ENCODE measurements at regions not wholly inside any gene's neighbourhood (a gene's known extent, or its start where the extent isn't known, plus 50 kb on each side); places are given as distances from the start of the nearest gene placed in this dataset.

DNA sequence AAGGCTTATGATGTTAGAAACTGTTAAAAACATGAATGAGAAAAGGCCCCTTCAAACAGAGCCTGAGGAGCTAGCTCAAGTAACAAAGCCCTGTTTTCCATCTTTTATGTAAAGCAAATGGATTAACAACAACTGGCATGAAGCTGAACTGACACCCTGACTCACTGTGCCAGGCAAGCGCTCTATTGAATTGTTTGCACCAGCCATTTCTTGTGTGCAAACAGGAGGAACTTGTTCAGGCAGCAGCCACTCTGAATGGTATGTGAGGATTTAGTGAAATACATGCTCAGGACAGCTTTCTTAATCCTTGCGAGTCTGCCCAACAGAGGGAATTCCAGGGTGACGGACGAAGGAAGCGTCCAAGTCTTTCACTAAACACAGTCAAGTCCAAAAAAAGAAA is 291.1 kb upstream of the ADGRL2 start:
- no peak for FAIRE-seq
- no peak overlapping the region for H3K27ac ChIP-seq (ENCODE audit: extremely low read length, insufficient read depth, low read length)
- ChIA-PET POLR2A (no interaction called here), CTCF (ENCODE audit: low intra/inter-chr PET ratio, low total read pairs) (no interaction called here)
- H3K36me3 ChIP-seq (replicated peaks in 1 of 2; ENCODE audit: control insufficient read depth in 1 of 2, insufficient read depth in 2 of 2, low read length in 2 of 2) = no peaks in the 10 kb centered on the region
- TF ChIP-seq ZNF619 (CRISPR knock-in tag; IDR thresholded peaks at IDR 0.05) = no peak
- TF ChIP-seq ZNF24 (IDR thresholded peaks at IDR 0.05) = no peak
- no peak for TF ChIP-seq MXI1 (IDR thresholded peaks at IDR 0.05; ENCODE audit: borderline replicate concordance, low read depth, low read length)
- no peak for TF ChIP-seq PITX1 (CRISPR knock-in tag; IDR thresholded peaks at IDR 0.05)
- no peak for TF ChIP-seq ZNF253 (CRISPR knock-in tag; IDR thresholded peaks at IDR 0.05; ENCODE audit: borderline replicate concordance)
- TF ChIP-seq, protein P1, sequence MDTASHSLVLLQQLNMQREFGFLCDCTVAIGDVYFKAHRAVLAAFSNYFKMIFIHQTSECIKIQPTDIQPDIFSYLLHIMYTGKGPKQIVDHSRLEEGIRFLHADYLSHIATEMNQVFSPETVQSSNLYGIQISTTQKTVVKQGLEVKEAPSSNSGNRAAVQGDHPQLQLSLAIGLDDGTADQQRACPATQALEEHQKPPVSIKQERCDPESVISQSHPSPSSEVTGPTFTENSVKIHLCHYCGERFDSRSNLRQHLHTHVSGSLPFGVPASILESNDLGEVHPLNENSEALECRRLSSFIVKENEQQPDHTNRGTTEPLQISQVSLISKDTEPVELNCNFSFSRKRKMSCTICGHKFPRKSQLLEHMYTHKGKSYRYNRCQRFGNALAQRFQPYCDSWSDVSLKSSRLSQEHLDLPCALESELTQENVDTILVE (CRISPR knock-in tag; IDR thresholded peaks at IDR 0.05) = no peak
- TF ChIP-seq KLF11 (CRISPR knock-in tag; IDR thresholded peaks at IDR 0.05) = no peak
- TF ChIP-seq, protein P2, sequence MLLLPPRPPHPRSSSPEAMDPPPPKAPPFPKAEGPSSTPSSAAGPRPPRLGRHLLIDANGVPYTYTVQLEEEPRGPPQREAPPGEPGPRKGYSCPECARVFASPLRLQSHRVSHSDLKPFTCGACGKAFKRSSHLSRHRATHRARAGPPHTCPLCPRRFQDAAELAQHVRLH (CRISPR knock-in tag; IDR thresholded peaks at IDR 0.05; ENCODE audit: borderline replicate concordance, low read depth) = no peak
- no peaks in the 10 kb centered on the region for H3K4me1 ChIP-seq (ENCODE audit: insufficient read depth, low read length)
- intact Hi-C loops (cut with micrococcal nuclease; ENCODE audit: unreplicated experiment) (no loop called here), in situ Hi-C loops (cut with HindIII; ENCODE audit: extremely low pct_ligation_motif_present, low pct_unique_long_range_greater_than_20kb) (no loop called here)
- H3K4me3 ChIP-seq (replicated peaks in 1 of 3; ENCODE audit: insufficient read depth in 1 of 3, low read depth in 2 of 3, low read length in 3 of 3) = no peak overlapping the region
- H3K9me3 ChIP-seq (ENCODE audit: low read length) = no peaks in the 10 kb centered on the region; the same call in 1 of the 2 replicates
- H3K9ac ChIP-seq (ENCODE audit: insufficient read depth, low read depth, low read length) = no peak overlapping the region
- no peaks in the 10 kb centered on the region for H4K20me1 ChIP-seq (ENCODE audit: insufficient read depth, low read length)
- no peak for DNase-seq (ENCODE audit: low spot score)
- no TSS peak for BruUV-seq (replicated peaks)
- no peak overlapping the region for H2AFZ ChIP-seq (ENCODE audit: low read length)
- no peak for ATAC-seq
- H3K79me2 ChIP-seq (ENCODE audit: insufficient read depth, low read length) = no peaks in the 10 kb centered on the region
- WGBS (ENCODE audit: low lambda C conversion rate) = 50% methylated on average over 5 of the region's 5 CpGs
- H3K4me2 ChIP-seq (ENCODE audit: low read depth, low read length) = no peak overlapping the region
- H3K27me3 ChIP-seq (ENCODE audit: control insufficient read depth in 1 of 2, insufficient read depth in 2 of 2, low read length in 2 of 2) = no peaks in the 10 kb centered on the region

DNA sequence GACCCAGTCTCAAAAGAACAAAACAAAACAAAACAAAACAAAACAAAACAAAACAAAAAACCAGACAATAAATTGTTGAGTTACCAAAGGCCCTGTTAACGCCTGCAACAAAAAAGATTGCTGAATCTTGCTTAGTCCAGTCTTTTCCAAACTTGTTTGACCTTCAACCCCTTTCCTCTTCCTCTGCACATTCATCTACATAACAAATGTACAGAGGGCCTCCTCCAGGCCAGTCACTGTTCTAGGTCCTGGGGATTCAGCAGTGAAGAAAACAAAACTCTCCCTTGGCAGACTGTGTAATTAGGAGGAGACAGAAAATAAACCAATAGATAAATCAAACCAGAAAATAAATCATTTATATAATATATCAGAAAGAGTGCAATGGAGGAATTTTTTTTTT is 294.0 kb upstream of the ADGRL2 start:
- Histone ChIP-seq H2AFZ (ENCODE audit: low read length) (no peak overlapping the region), H3K4me1 (ENCODE audit: insufficient read depth, low read length) (no peaks in the 10 kb centered on the region), H3K9ac (ENCODE audit: insufficient read depth, low read depth, low read length) (no peak overlapping the region), H3K27me3 (ENCODE audit: control insufficient read depth in 1 of 2, insufficient read depth in 2 of 2, low read length in 2 of 2) (no peaks in the 10 kb centered on the region), H3K79me2 (ENCODE audit: insufficient read depth, low read length) (no peaks in the 10 kb centered on the region), H4K20me1 (ENCODE audit: insufficient read depth, low read length) (no peaks in the 10 kb centered on the region), H3K4me2 (ENCODE audit: low read depth, low read length) (no peak overlapping the region), H3K27ac (ENCODE audit: extremely low read length, insufficient read depth, low read length) (no peak overlapping the region), H3K4me3 (replicated peaks in 1 of 3; ENCODE audit: insufficient read depth in 1 of 3, low read depth in 2 of 3, low read length in 3 of 3) (no peak overlapping the region), H3K36me3 (replicated peaks in 1 of 2; ENCODE audit: control insufficient read depth in 1 of 2, insufficient read depth in 2 of 2, low read length in 2 of 2) (no peaks in the 10 kb centered on the region), H3K9me3 (ENCODE audit: low read length) (no peaks in the 10 kb centered on the region; the same call in 1 of the 2 replicates)
- BruUV-seq (replicated peaks) = no TSS peak
- ChIA-PET CTCF (ENCODE audit: low intra/inter-chr PET ratio, low total read pairs) (no interaction called here), POLR2A (no interaction called here)
- in situ Hi-C loops (cut with HindIII; ENCODE audit: extremely low pct_ligation_motif_present, low pct_unique_long_range_greater_than_20kb) = no loop called here
- intact Hi-C loops (cut with micrococcal nuclease; ENCODE audit: unreplicated experiment) = no loop called here
- no peak for FAIRE-seq
- 0% methylated on average over 1 of the region's 1 CpG for WGBS (ENCODE audit: low lambda C conversion rate)
- no peak for DNase-seq (ENCODE audit: low spot score)
- no peak for ATAC-seq
- TF ChIP-seq, protein P3, sequence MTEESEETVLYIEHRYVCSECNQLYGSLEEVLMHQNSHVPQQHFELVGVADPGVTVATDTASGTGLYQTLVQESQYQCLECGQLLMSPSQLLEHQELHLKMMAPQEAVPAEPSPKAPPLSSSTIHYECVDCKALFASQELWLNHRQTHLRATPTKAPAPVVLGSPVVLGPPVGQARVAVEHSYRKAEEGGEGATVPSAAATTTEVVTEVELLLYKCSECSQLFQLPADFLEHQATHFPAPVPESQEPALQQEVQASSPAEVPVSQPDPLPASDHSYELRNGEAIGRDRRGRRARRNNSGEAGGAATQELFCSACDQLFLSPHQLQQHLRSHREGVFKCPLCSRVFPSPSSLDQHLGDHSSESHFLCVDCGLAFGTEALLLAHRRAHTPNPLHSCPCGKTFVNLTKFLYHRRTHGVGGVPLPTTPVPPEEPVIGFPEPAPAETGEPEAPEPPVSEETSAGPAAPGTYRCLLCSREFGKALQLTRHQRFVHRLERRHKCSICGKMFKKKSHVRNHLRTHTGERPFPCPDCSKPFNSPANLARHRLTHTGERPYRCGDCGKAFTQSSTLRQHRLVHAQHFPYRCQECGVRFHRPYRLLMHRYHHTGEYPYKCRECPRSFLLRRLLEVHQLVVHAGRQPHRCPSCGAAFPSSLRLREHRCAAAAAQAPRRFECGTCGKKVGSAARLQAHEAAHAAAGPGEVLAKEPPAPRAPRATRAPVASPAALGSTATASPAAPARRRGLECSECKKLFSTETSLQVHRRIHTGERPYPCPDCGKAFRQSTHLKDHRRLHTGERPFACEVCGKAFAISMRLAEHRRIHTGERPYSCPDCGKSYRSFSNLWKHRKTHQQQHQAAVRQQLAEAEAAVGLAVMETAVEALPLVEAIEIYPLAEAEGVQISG (CRISPR knock-in tag; IDR thresholded peaks at IDR 0.05) = no peak
- TF ChIP-seq ATF7-NPFF (CRISPR knock-in tag; IDR thresholded peaks at IDR 0.05; ENCODE audit: low read depth) (no peak), NFE2L2 (IDR thresholded peaks at IDR 0.05; ENCODE audit: low read length) (no peak), NRL (CRISPR knock-in tag; IDR thresholded peaks at IDR 0.05; ENCODE audit: borderline replicate concordance) (no peak), MZF1 (CRISPR knock-in tag; IDR thresholded peaks at IDR 0.05; ENCODE audit: borderline replicate concordance) (no peak), ELF4 (CRISPR knock-in tag; IDR thresholded peaks at IDR 0.05; ENCODE audit: borderline replicate concordance) (no peak), ARNT2 (CRISPR knock-in tag; IDR thresholded peaks at IDR 0.05; ENCODE audit: low read depth) (no peak)

Data from HepG2 (cell line).